ENCODE measurements at regions not wholly inside any gene's neighbourhood (a gene's known extent, or its start where the extent isn't known, plus 50 kb on each side); places are given as distances from the start of the nearest gene placed in this dataset.
"Not testable (repeated sequence)": the region's sequence is repeated elsewhere in the genome, so short reads cannot be mapped to it uniquely, and the experiment has no call there.

GRCh38 chr5:136598802-136599404 lies 233.6 kb upstream of the TRPC7 start:
- TF ChIP-seq CTCF (IDR thresholded peaks at IDR 0.05; ENCODE audit: extremely low read depth, missing control alignments), result no peak
- DNase-seq (ENCODE audit: low spot score), result no peak

GRCh38 chr5:136594416-136594815 lies 229.1 kb upstream of the TRPC7 start:
- no peak for DNase-seq (ENCODE audit: low spot score)
- no peak for TF ChIP-seq CTCF (IDR thresholded peaks at IDR 0.05; ENCODE audit: extremely low read depth, missing control alignments)

GRCh38 chr5:136590581-136590980 lies 225.2 kb upstream of the TRPC7 start:
- no peak for TF ChIP-seq CTCF (IDR thresholded peaks at IDR 0.05; ENCODE audit: extremely low read depth, missing control alignments)
- no peak for DNase-seq (ENCODE audit: low spot score)

- TF ChIP-seq CTCF (IDR thresholded peaks at IDR 0.05; ENCODE audit: extremely low read depth, missing control alignments), result no peak
- no peak for DNase-seq (ENCODE audit: low spot score)
Measured at GRCh38 chr5:136586196-136586595, 220.9 kb upstream of the TRPC7 start.

- TF ChIP-seq CTCF (IDR thresholded peaks at IDR 0.05; ENCODE audit: extremely low read depth, missing control alignments), result no peak
Measured at GRCh38 chr5:136584474-136584873, 219.1 kb upstream of the TRPC7 start.

GRCh38 chr5:136579238-136579637 lies 213.9 kb upstream of the TRPC7 start:
- no peak for TF ChIP-seq CTCF (IDR thresholded peaks at IDR 0.05; ENCODE audit: extremely low read depth, missing control alignments)
- no peak for DNase-seq (ENCODE audit: low spot score)

More at GRCh38 chr5:136584474-136584873, 219.1 kb upstream of the TRPC7 start:
- no peak for DNase-seq (ENCODE audit: low spot score)

GRCh38 chr5:136569875-136570274 lies 204.5 kb upstream of the TRPC7 start:
- not testable (repeated sequence) for DNase-seq (ENCODE audit: low spot score)

GRCh38 chr5:136565457-136565856 lies 200.1 kb upstream of the TRPC7 start:
- DNase-seq (ENCODE audit: low spot score), result not testable (repeated sequence)

- not testable (repeated sequence) for DNase-seq (ENCODE audit: low spot score)
Measured at GRCh38 chr5:136565050-136565449, 199.7 kb upstream of the TRPC7 start.

- DNase-seq (ENCODE audit: low spot score), result not testable (repeated sequence)
Measured at GRCh38 chr5:136564431-136564830, 199.1 kb upstream of the TRPC7 start.

Data from GM20000 (cell line).